Activated CD8-positive, alpha-beta memory T cell treated with anti-CD3 and anti-CD28 coated beads, Interleukin-2, amount 50 U/mL, for 24 hours (primary cell): ENCODE measurements at regions not wholly inside any gene's neighbourhood (a gene's known extent, or its start where the extent isn't known, plus 50 kb on each side); places are given as distances from the start of the nearest gene placed in this dataset.
"Not testable (repeated sequence)": the region's sequence is repeated elsewhere in the genome, so short reads cannot be mapped to it uniquely, and the experiment has no call there.

Source experiments
- DNase-seq: peaks from one replicate; pipeline ENCODE4 v3.0.0-alpha.2; 2020; ENCODE audit errors: extremely low read depth

GRCh38 chr6:164827537-164827936 is 481.9 kb downstream of the C6orf118 start:
- no peak for DNase-seq

- no peak for DNase-seq
Observed at GRCh38 chr6:164826831-164827468, 482.5 kb downstream of the C6orf118 start.

GRCh38 chr6:164825386-164825785 is 484.0 kb downstream of the C6orf118 start:
- DNase-seq = no peak

GRCh38 chr6:164817662-164818061 is 491.7 kb downstream of the C6orf118 start:
- DNase-seq = no peak

GRCh38 chr6:164812706-164813105 is 496.7 kb downstream of the C6orf118 start:
- no peak for DNase-seq

GRCh38 chr6:164807125-164807524 is 502.3 kb downstream of the C6orf118 start:
- no peak for DNase-seq

GRCh38 chr6:164795056-164795815 is 514.2 kb downstream of the C6orf118 start:
- no peak for DNase-seq

GRCh38 chr6:164792666-164793065 is 516.7 kb downstream of the C6orf118 start:
- no peak for DNase-seq

- DNase-seq = no peak
Observed at GRCh38 chr6:164791498-164791897, 517.9 kb downstream of the C6orf118 start.

GRCh38 chr6:164763788-164764187 is 545.6 kb downstream of the C6orf118 start:
- DNase-seq = no peak

- no peak for DNase-seq
Observed at GRCh38 chr6:164757451-164757850, 552.0 kb downstream of the C6orf118 start.

- no peak for DNase-seq
Observed at GRCh38 chr6:164756723-164757122, 552.7 kb downstream of the C6orf118 start.

- no peak for DNase-seq
Observed at GRCh38 chr6:164756142-164756541, 553.3 kb downstream of the C6orf118 start.

GRCh38 chr6:164753517-164753916 is 555.9 kb downstream of the C6orf118 start:
- no peak for DNase-seq

GRCh38 chr6:164751395-164751794 is 558.0 kb downstream of the C6orf118 start:
- DNase-seq = no peak

GRCh38 chr6:164750128-164750527 is 559.3 kb downstream of the C6orf118 start:
- no peak for DNase-seq

GRCh38 chr6:164749221-164750064 is 560.0 kb downstream of the C6orf118 start:
- no peak for DNase-seq

- DNase-seq = no peak
Observed at GRCh38 chr6:164744301-164744700, 565.1 kb downstream of the C6orf118 start.

- DNase-seq = no peak
Observed at GRCh38 chr6:164741938-164742451, 567.4 kb downstream of the C6orf118 start.

- DNase-seq = not testable (repeated sequence)
Observed at GRCh38 chr6:164736090-164736489, 573.3 kb downstream of the C6orf118 start.

GRCh38 chr6:164731539-164731938 is 577.9 kb downstream of the C6orf118 start:
- DNase-seq = no peak

GRCh38 chr6:164721460-164721859 is 587.9 kb downstream of the C6orf118 start:
- DNase-seq = no peak
